GM12878 (cell line): ENCODE measurements at regions not wholly inside any gene's neighbourhood (a gene's known extent, or its start where the extent isn't known, plus 50 kb on each side); places are given as distances from the start of the nearest gene placed in this dataset.

ENCODE experiments used
- ATAC-seq: fragments of 200-7000 bp; cut with Tn5 transposase; 3 replicates; pipeline ENCODE4 v1.9.1; 2020; ENCODE audit warnings: mild to moderate bottlenecking, moderate library complexity
- BruUV-seq: library from RNA; stranded (reverse); fragments of 400-500 nt; replicated peaks from 2 replicates; lab custom pipeline; 2021; lab: Mats Ljungman, UMichigan
- CTCF ChIA-PET: fragments of 300-600 bp; sonication (Branson Sonifier 250); formaldehyde crosslinking; extraction: SDS; loops from one replicate; lab custom pipeline; 2021; ENCODE audit warnings: inconsistent platforms; lab: Yijun Ruan, JAX
- POLR2A ChIA-PET: fragments of 350-600 bp; formaldehyde crosslinking; extraction: SDS; loops from one replicate; lab custom pipeline; 2021; ENCODE audit warnings: inconsistent platforms; lab: Charles Lee
- RAD21 ChIA-PET: fragments of 300-600 bp; sonication (Branson Sonifier 250); formaldehyde crosslinking; loops from one replicate; lab custom pipeline; 2023; ENCODE audit warnings: antibody characterized with exemption; ENCODE audit not compliant: unreplicated experiment; lab: Charles Lee
- SMC1A ChIA-PET: fragments of 300-600 bp; sonication (Branson Sonifier 250); formaldehyde crosslinking; loops from one replicate; lab custom pipeline; 2023; ENCODE audit not compliant: unreplicated experiment, uncharacterized antibody; lab: Charles Lee
- DNase-seq: peaks from one replicate; pipeline ENCODE4 v3.0.0-alpha.2; 2011; ENCODE audit warnings: low read depth, low spot score
- FAIRE-seq: peaks from 3 replicates; lab custom pipeline; 2011; peaks lifted over from hg19 to GRCh38; lab: Jason Lieb, UNC
- H2AFZ ChIP-seq: 2 replicates; pipeline ENCODE4 v1.6.0; 2011; ENCODE audit warnings: low read depth, low read length, control low read depth; ENCODE audit not compliant: control insufficient read depth
- H3K27ac ChIP-seq: 2 replicates; pipeline ENCODE4 v1.5.1; 2011; ENCODE audit warnings: control low read depth; ENCODE audit not compliant: control insufficient read depth, insufficient read depth
- H3K27me3 ChIP-seq, 2 experiments: replicated peaks in 1 of 2; 2 replicates each; pipeline versions ENCODE4 v1.6.0 to v1.6.1; 2011; ENCODE audit warnings: low read length in 1 of 2; ENCODE audit not compliant: control insufficient read depth in 2 of 2, insufficient read depth in 2 of 2
- H3K36me3 ChIP-seq, 2 experiments: 2 replicates each; pipeline ENCODE4 v1.5.1; 2011; ENCODE audit warnings: low read length in 1 of 2; ENCODE audit not compliant: control insufficient read depth in 2 of 2, insufficient read depth in 2 of 2
- H3K4me1 ChIP-seq: 2 replicates; pipeline ENCODE4 v1.6.1; 2011; ENCODE audit warnings: mild to moderate bottlenecking, low read length, moderate library complexity, mixed read lengths; ENCODE audit not compliant: control insufficient read depth, insufficient read depth
- H3K4me2 ChIP-seq: 2 replicates; pipeline ENCODE4 v1.6.0; 2011; ENCODE audit warnings: control low read depth; ENCODE audit not compliant: control insufficient read depth, insufficient read depth
- H3K4me3 ChIP-seq: fragments of 200-600 bp; sonication (generic); 2 replicates; pipeline ENCODE4 v1.5.1; 2016
- H3K79me2 ChIP-seq: 2 replicates; pipeline ENCODE4 v1.6.0; 2011; ENCODE audit warnings: low read length; ENCODE audit not compliant: control insufficient read depth, insufficient read depth
- H3K9ac ChIP-seq: 2 replicates; pipeline ENCODE4 v1.8.0; 2011; ENCODE audit warnings: low read length, control low read depth, mixed read lengths; ENCODE audit not compliant: control insufficient read depth, insufficient read depth
- H3K9me3 ChIP-seq: replicated peaks from 3 replicates; pipeline ENCODE4 v1.5.1; 2011; ENCODE audit warnings: mild to moderate bottlenecking, low read length; ENCODE audit not compliant: control insufficient read depth, insufficient read depth
- H4K20me1 ChIP-seq: 2 replicates; pipeline ENCODE4 v1.6.0; 2011; ENCODE audit not compliant: control insufficient read depth, insufficient read depth
- CTCF ChIP-seq, 3 experiments: IDR thresholded peaks in 2 of 3; conservative IDR thresholded peaks in 1 of 3; 2 replicates each; pipeline ENCODE4 v1.5.1; 2011; ENCODE audit warnings: low read depth in 3 of 3, low read length in 3 of 3, mild to moderate bottlenecking in 3 of 3, control low read depth in 2 of 3, moderate library complexity in 2 of 3, inconsistent platforms in 1 of 3, mixed read lengths in 1 of 3; ENCODE audit not compliant: control insufficient read depth in 2 of 3, insufficient read depth in 1 of 3; ENCODE audit errors: extremely low read depth in 1 of 3
- SMC3 ChIP-seq: IDR thresholded peaks from 2 replicates; pipeline ENCODE4 v1.6.1; 2011; ENCODE audit warnings: low read length, improper control_type of control experiment, borderline replicate concordance
- SUPT20H ChIP-seq: IDR thresholded peaks from 2 replicates; pipeline ENCODE4 v1.6.1; 2011; ENCODE audit warnings: low read depth, mild to moderate bottlenecking, low read length, moderate library complexity, borderline replicate concordance; ENCODE audit not compliant: control insufficient read depth
- WGBS: methylation state at CpG from one replicate; pipeline ENCODE4 v1.1.6; 2016; ENCODE audit warnings: low lambda C conversion rate; ENCODE audit not compliant: insufficient replicate concordance, insufficient coverage; ENCODE audit errors: missing lambda C conversion rate; 5-methylcytosine and 5-hydroxymethylcytosine counted together
- in situ Hi-C: fragments of 300-500 bp; cut with MboI; formaldehyde crosslinking; loops from 9 replicates; pipeline ENCODE4 v1.14.3; 2018; ENCODE audit warnings: mixed read lengths
- intact Hi-C: fragments of 100-400 bp; cut with micrococcal nuclease; formaldehyde crosslinking; loops from one replicate; pipeline ENCODE4 v1.14.2; 2022; ENCODE audit not compliant: unreplicated experiment

GRCh38 chr12:39145175-39145999, 240.0 kb upstream of the CPNE8 start:
- BruUV-seq: no TSS peak
- no peaks in the 10 kb centered on the region; the same call in 2 of the 3 replicates for H3K9me3 ChIP-seq
- ChIA-PET CTCF (interaction anchor here (1.8 kb wide), 1 partner anchor 128 kb away, joined by 12 read pairs; no protein-coding TSS in a partner anchor), SMC1A (interaction anchor here (1.1 to 1.2 kb wide), 2 partner anchors 128 to 131 kb away, joined by 3 to 5 read pairs; no protein-coding TSS in a partner anchor), POLR2A (no interaction called here), RAD21 (interaction anchor here (1.0 kb wide), 1 partner anchor 127 kb away, joined by 7 read pairs; no protein-coding TSS in a partner anchor)
- H3K27ac ChIP-seq: no peak overlapping the region
- H3K36me3 ChIP-seq: no peaks in the 10 kb centered on the region
- H2AFZ ChIP-seq: no peak overlapping the region
- no peak overlapping the region for H3K9ac ChIP-seq
- peak overlapping the region; percentile 17; the same call in 1 of the 2 replicates for H3K4me2 ChIP-seq
- no peak for FAIRE-seq
- H3K4me3 ChIP-seq: no peak overlapping the region; the same call in 1 of the 2 replicates
- ATAC-seq: peak; percentile 96
- H3K79me2 ChIP-seq: no peaks in the 10 kb centered on the region
- DNase-seq: no peak
- H3K27me3 ChIP-seq: no peaks in the 10 kb centered on the region
- WGBS: 54% methylated on average over 58 of the region's 70 CpGs
- in situ Hi-C loops (no loop called here), intact Hi-C loops (loop anchor here (2.0 kb wide), 1 partner anchor 127 kb away; no protein-coding TSS in a partner anchor)
- no peaks in the 10 kb centered on the region for H4K20me1 ChIP-seq
- no peaks in the 10 kb centered on the region for H3K4me1 ChIP-seq
- TF ChIP-seq SMC3: peak; percentile 12; the same call in 1 of the 2 replicates
- peak in 2 of 3 experiments; percentile 35 to 52; a peak in 3 of 6 replicates for TF ChIP-seq CTCF (IDR thresholded peaks at IDR 0.05 in 2 of 3, conservative IDR thresholded peaks at IDR 0.05 in 1 of 3; ENCODE audit: control insufficient read depth in 2 of 3, extremely low read depth in 1 of 3, insufficient read depth in 1 of 3, low read depth in 3 of 3, low read length in 3 of 3)
- no peak for TF ChIP-seq SUPT20H
- TF ChIP-seq, all 136 proteins: peak for 2
